ENCODE measurements at regions not wholly inside any gene's neighbourhood (a gene's known extent, or its start where the extent isn't known, plus 50 kb on each side); places are given as distances from the start of the nearest gene placed in this dataset.

- TF ChIP-seq CTCF (IDR thresholded peaks at IDR 0.05) (no peak), POLR2A (IDR thresholded peaks at IDR 0.05) (no peak)
Measured at GRCh38 chr10:130495116-130495862, 359.1 kb downstream of the GLRX3 start.
